Neural cell (in vitro differentiated cells): ENCODE measurements at regions not wholly inside any gene's neighbourhood (a gene's known extent, or its start where the extent isn't known, plus 50 kb on each side); places are given as distances from the start of the nearest gene placed in this dataset.

Source experiments
- H2AFZ ChIP-seq: fragments of 200-600, 300-800 bp; sonication (generic), shearing (Covaris generic); 2 replicates; pipeline ENCODE4 v1.6.0; 2014; ENCODE audit warnings: low read depth, mild to moderate bottlenecking, antibody characterized with exemption, low read length, moderate library complexity
- H3F3A ChIP-seq: fragments of 200-600 bp; shearing (Covaris generic); 2 replicates; pipeline ENCODE4 v1.6.1; 2016; ENCODE audit warnings: mild to moderate bottlenecking, moderate library complexity, mixed read lengths, antibody characterized with exemption, low read length; ENCODE audit not compliant: insufficient read depth, poor library complexity, severe bottlenecking
- H3K27ac ChIP-seq: fragments of 200-600, 300-800 bp; sonication (generic), shearing (Covaris generic); 2 replicates; pipeline ENCODE4 v1.5.1; 2014; ENCODE audit warnings: mild to moderate bottlenecking, low read length, moderate library complexity
- H3K27me3 ChIP-seq: fragments of 300-800, 200-600 bp; sonication (generic), shearing (Covaris generic); 2 replicates; pipeline ENCODE4 v1.6.0; 2014; ENCODE audit warnings: mild to moderate bottlenecking, low read depth, low read length, moderate library complexity; ENCODE audit not compliant: insufficient read depth
- H3K36me3 ChIP-seq: fragments of 300-800, 200-600 bp; sonication (generic), shearing (Covaris generic); 2 replicates; pipeline ENCODE4 v1.5.1; 2014; ENCODE audit warnings: mild to moderate bottlenecking, antibody characterized with exemption, low read length, moderate library complexity; ENCODE audit not compliant: insufficient read depth
- H3K4me2 ChIP-seq: fragments of 300-800, 200-600 bp; sonication (generic), shearing (Covaris generic); 2 replicates; pipeline ENCODE4 v1.6.0; 2014; ENCODE audit warnings: mild to moderate bottlenecking, low read length
- H3K4me3 ChIP-seq: fragments of 300-800, 200-600 bp; sonication (generic), shearing (Covaris generic); 2 replicates; pipeline ENCODE4 v1.5.1; 2014; ENCODE audit warnings: mild to moderate bottlenecking, low read length, moderate library complexity
- H3K79me2 ChIP-seq: fragments of 200-600 bp; shearing (Covaris generic); replicated peaks from 2 replicates; pipeline ENCODE4 v1.6.0; 2014; ENCODE audit warnings: mild to moderate bottlenecking, low read length, moderate library complexity; ENCODE audit not compliant: insufficient read depth
- H3K9ac ChIP-seq: fragments of 300-800, 200-600 bp; sonication (generic), shearing (Covaris generic); 2 replicates; pipeline ENCODE4 v1.6.1; 2016; ENCODE audit warnings: mild to moderate bottlenecking, low read length, mixed read lengths
- H3K9me2 ChIP-seq: fragments of 200-600 bp; shearing (Covaris generic); 2 replicates; pipeline ENCODE4 v1.6.1; 2016; ENCODE audit warnings: mild to moderate bottlenecking, low read length, mixed read lengths; ENCODE audit not compliant: insufficient read depth
- H3K9me3 ChIP-seq: fragments of 200-600, 300-800 bp; sonication (generic), shearing (Covaris generic); 2 replicates; pipeline ENCODE4 v1.6.1; 2016; ENCODE audit warnings: mild to moderate bottlenecking, mixed run types, low read length, moderate library complexity, mixed read lengths
- H4K20me1 ChIP-seq: fragments of 200-600 bp; shearing (Covaris generic); 2 replicates; pipeline ENCODE4 v1.6.1; 2016; ENCODE audit warnings: mild to moderate bottlenecking, mixed run types; ENCODE audit not compliant: insufficient read depth
- CTCF ChIP-seq: fragments of 450-650 bp; IDR thresholded peaks from 2 replicates; pipeline ENCODE4 v1.5.1; 2014; ENCODE audit warnings: antibody characterized with exemption, mild to moderate bottlenecking, moderate library complexity; ENCODE audit not compliant: poor library complexity, severe bottlenecking
- EP300 ChIP-seq: fragments of 450-650 bp; conservative IDR thresholded peaks from 2 replicates; pipeline ENCODE4 v1.6.1; 2014; ENCODE audit warnings: antibody characterized with exemption, mild to moderate bottlenecking, moderate library complexity; ENCODE audit not compliant: poor library complexity, severe bottlenecking
- EZH2 ChIP-seq: fragments of 200-600, 300-800 bp; shearing (Covaris generic), sonication (generic); IDR thresholded peaks from 2 replicates; pipeline ENCODE4 v1.6.1; 2014; ENCODE audit warnings: antibody characterized with exemption, low read length, borderline replicate concordance, mild to moderate bottlenecking; ENCODE audit not compliant: insufficient read depth, poor library complexity, severe bottlenecking
- MXI1 ChIP-seq: fragments of 450-650 bp; conservative IDR thresholded peaks from 2 replicates; pipeline ENCODE4 v1.6.1; 2014; ENCODE audit warnings: antibody characterized with exemption, mild to moderate bottlenecking; ENCODE audit not compliant: poor library complexity, severe bottlenecking
- POLR2AphosphoS5 ChIP-seq: IDR thresholded peaks from 2 replicates; pipeline ENCODE4 v1.6.1; 2012
- RAD21 ChIP-seq: fragments of 450-650 bp; conservative IDR thresholded peaks from 2 replicates; pipeline ENCODE4 v1.6.1; 2014; ENCODE audit warnings: antibody characterized with exemption, mild to moderate bottlenecking, moderate library complexity
- REST ChIP-seq: IDR thresholded peaks from 2 replicates; pipeline ENCODE4 v1.6.1; 2012; ENCODE audit warnings: borderline replicate concordance
- SMC3 ChIP-seq: fragments of 450-650 bp; conservative IDR thresholded peaks from 2 replicates; pipeline ENCODE4 v1.6.1; 2014; ENCODE audit warnings: antibody characterized with exemption, mild to moderate bottlenecking, moderate library complexity; ENCODE audit not compliant: poor library complexity
- TAF1 ChIP-seq: IDR thresholded peaks from 2 replicates; pipeline ENCODE4 v1.6.1; 2012; ENCODE audit warnings: low read depth

- no peaks in the 10 kb centered on the region for H4K20me1 ChIP-seq
- H3K4me3 ChIP-seq, result no peak overlapping the region
- no peaks in the 10 kb centered on the region for H3K27me3 ChIP-seq
- no peak overlapping the region for H3K27ac ChIP-seq
- no peaks in the 10 kb centered on the region for H3K36me3 ChIP-seq
- no peaks in the 10 kb centered on the region for H3K9me2 ChIP-seq
- no peak overlapping the region for H3K9ac ChIP-seq
- no peaks in the 10 kb centered on the region for H3F3A ChIP-seq
- TF ChIP-seq TAF1, result no peak
- TF ChIP-seq POLR2AphosphoS5, result no peak
- no peak for TF ChIP-seq MXI1
- TF ChIP-seq CTCF, result no peak
- TF ChIP-seq RAD21, result no peak
- TF ChIP-seq SMC3, result no peak
- TF ChIP-seq EP300, result no peak
- TF ChIP-seq REST, result no peak
- TF ChIP-seq EZH2, result no peak
- no peaks in the 10 kb centered on the region for H3K79me2 ChIP-seq
- no peak overlapping the region for H3K4me2 ChIP-seq
- no peak overlapping the region for H2AFZ ChIP-seq
- no peaks in the 10 kb centered on the region for H3K9me3 ChIP-seq
These were observed 272.9 kb downstream of the PRL start for GRCh38 chr6:22023937-22024336.

GRCh38 chr6:22024973-22025467, 271.8 kb downstream of the PRL start:
- H3K36me3 ChIP-seq, result no peaks in the 10 kb centered on the region
- no peak overlapping the region for H3K9ac ChIP-seq
- no peak overlapping the region for H3K4me2 ChIP-seq
- no peaks in the 10 kb centered on the region for H3K79me2 ChIP-seq
- H4K20me1 ChIP-seq, result no peaks in the 10 kb centered on the region
- no peaks in the 10 kb centered on the region for H3K9me3 ChIP-seq
- H3K27me3 ChIP-seq, result no peaks in the 10 kb centered on the region
- no peak overlapping the region for H2AFZ ChIP-seq
- no peak overlapping the region for H3K27ac ChIP-seq
- H3K4me3 ChIP-seq, result no peak overlapping the region
- no peaks in the 10 kb centered on the region for H3K9me2 ChIP-seq
- H3F3A ChIP-seq, result no peaks in the 10 kb centered on the region
- no peak for TF ChIP-seq SMC3
